IMR-90 (cell line): ENCODE measurements at regions not wholly inside any gene's neighbourhood (a gene's known extent, or its start where the extent isn't known, plus 50 kb on each side); places are given as distances from the start of the nearest gene placed in this dataset.

Experiments used
- ATAC-seq: fragments of 200-7000 bp; cut with Tn5 transposase; 2 replicates; pipeline ENCODE4 v1.9.1; 2020; ENCODE audit warnings: low read depth, mild to moderate bottlenecking, moderate library complexity
- BruUV-seq: library from RNA; stranded (reverse); fragments of 400-500 nt; replicated peaks from 2 replicates; lab custom pipeline; 2021; lab: Mats Ljungman, UMichigan
- CTCF ChIA-PET: fragments of 300-600 bp; formaldehyde crosslinking; extraction: SDS; loops from one replicate; lab custom pipeline; 2021; ENCODE audit warnings: antibody characterized with exemption; lab: Yijun Ruan, JAX
- POLR2A ChIA-PET: fragments of 300-600 bp; sonication (Branson Sonifier 250); formaldehyde crosslinking; loops from one replicate; lab custom pipeline; 2022; ENCODE audit warnings: antibody characterized with exemption; ENCODE audit not compliant: unreplicated experiment; lab: Charles Lee
- DNase-seq: peaks from one replicate; pipeline ENCODE4 v3.0.0; 2013
- H2AFZ ChIP-seq: replicated peaks from 2 replicates; pipeline ENCODE3; 2013; ENCODE audit warnings: low read length, mild to moderate bottlenecking; ENCODE audit not compliant: poor library complexity
- H2AK5ac ChIP-seq: 2 replicates; pipeline ENCODE4 v1.6.1; 2013; ENCODE audit warnings: low read depth, low read length, inconsistent platforms
- H2AK9ac ChIP-seq: replicated peaks from 2 replicates; pipeline ENCODE3; 2013; ENCODE audit warnings: mild to moderate bottlenecking, low read depth, low read length, moderate library complexity; ENCODE audit not compliant: poor library complexity
- H2BK120ac ChIP-seq: 2 replicates; pipeline ENCODE4 v1.6.1; 2013; ENCODE audit warnings: low read depth, low read length, inconsistent platforms
- H2BK15ac ChIP-seq: 3 replicates; pipeline ENCODE4 v1.6.1; 2013; ENCODE audit warnings: low read depth, low read length, inconsistent platforms
- H2BK20ac ChIP-seq: 2 replicates; pipeline ENCODE4 v1.6.1; 2013; ENCODE audit warnings: low read depth, mild to moderate bottlenecking, inconsistent platforms, low read length, moderate library complexity
- H2BK5ac ChIP-seq: 2 replicates; pipeline ENCODE4 v1.6.1; 2013; ENCODE audit warnings: mild to moderate bottlenecking, low read depth, low read length, inconsistent platforms; ENCODE audit not compliant: poor library complexity, severe bottlenecking
- H3K14ac ChIP-seq: replicated peaks from 2 replicates; pipeline ENCODE4 v1.6.1; 2013; ENCODE audit warnings: low read depth, low read length, inconsistent platforms
- H3K18ac ChIP-seq: 2 replicates; pipeline ENCODE4 v1.6.1; 2013; ENCODE audit warnings: low read depth, low read length, control low read depth
- H3K23ac ChIP-seq: 2 replicates; pipeline ENCODE4 v1.6.1; 2013; ENCODE audit warnings: low read depth, low read length, inconsistent platforms
- H3K27ac ChIP-seq: 2 replicates; pipeline ENCODE4 v1.5.1; 2013; ENCODE audit warnings: mild to moderate bottlenecking, control low read depth, low read length; ENCODE audit not compliant: insufficient read depth
- H3K27me3 ChIP-seq: 2 replicates; pipeline ENCODE4 v1.6.1; 2013; ENCODE audit warnings: low read length; ENCODE audit not compliant: control insufficient read depth, insufficient read depth
- H3K36me3 ChIP-seq: 2 replicates; pipeline ENCODE4 v1.6.1; 2013; ENCODE audit warnings: low read length, mixed read lengths; ENCODE audit not compliant: control insufficient read depth, insufficient read depth
- H3K4ac ChIP-seq: 2 replicates; pipeline ENCODE4 v1.6.1; 2013; ENCODE audit warnings: low read depth, low read length, inconsistent platforms
- H3K4me1 ChIP-seq: 2 replicates; pipeline ENCODE4 v1.6.1; 2013; ENCODE audit warnings: low read length, mixed read lengths; ENCODE audit not compliant: control insufficient read depth, insufficient read depth
- H3K4me2 ChIP-seq: 2 replicates; pipeline ENCODE4 v1.6.1; 2013; ENCODE audit warnings: low read depth, mild to moderate bottlenecking, control low read depth, low read length, moderate library complexity
- H3K4me3 ChIP-seq: 2 replicates; pipeline ENCODE4 v1.5.1; 2013; ENCODE audit warnings: low read depth, mild to moderate bottlenecking, control low read depth, low read length, moderate library complexity; ENCODE audit not compliant: insufficient read depth
- H3K56ac ChIP-seq: 2 replicates; pipeline ENCODE4 v1.6.1; 2013; ENCODE audit warnings: low read length, inconsistent platforms; ENCODE audit not compliant: insufficient read depth; ENCODE audit errors: extremely low read depth
- H3K79me1 ChIP-seq, 2 experiments: 2 replicates each; pipeline ENCODE4 v1.6.1; 2013; ENCODE audit warnings: low read length in 2 of 2, inconsistent platforms in 1 of 2, low read depth in 1 of 2
- H3K9ac ChIP-seq: 2 replicates; pipeline ENCODE4 v1.6.1; 2013; ENCODE audit warnings: low read depth, low read length, control low read depth
- H3K9me1 ChIP-seq: 2 replicates; pipeline ENCODE4 v1.6.1; 2013; ENCODE audit warnings: low read length, inconsistent platforms; ENCODE audit not compliant: insufficient read depth
- H3K9me3 ChIP-seq: 2 replicates; pipeline ENCODE4 v1.6.1; 2013; ENCODE audit warnings: low read length; ENCODE audit not compliant: control insufficient read depth, insufficient read depth
- H4K20me1 ChIP-seq: 2 replicates; pipeline ENCODE4 v1.6.1; 2013; ENCODE audit warnings: low read length, inconsistent platforms; ENCODE audit not compliant: insufficient read depth
- H4K5ac ChIP-seq: 2 replicates; pipeline ENCODE4 v1.6.1; 2013; ENCODE audit warnings: mild to moderate bottlenecking, low read depth, low read length, control low read depth
- H4K8ac ChIP-seq, 2 experiments: 2 replicates each; pipeline ENCODE4 v1.6.1; 2013; ENCODE audit warnings: low read depth in 2 of 2, low read length in 2 of 2, control low read depth in 1 of 2, inconsistent platforms in 1 of 2
- H4K91ac ChIP-seq: 2 replicates; pipeline ENCODE4 v1.6.1; 2013; ENCODE audit warnings: low read depth, low read length, inconsistent platforms; ENCODE audit not compliant: insufficient read depth
- BHLHE40 ChIP-seq: fragments of 150-350 bp; IDR thresholded peaks from 2 replicates; pipeline ENCODE4 v1.6.1; 2016; ENCODE audit warnings: mild to moderate bottlenecking, low read depth, low read length
- CEBPB ChIP-seq: IDR thresholded peaks from 2 replicates; pipeline ENCODE4 v1.6.1; 2012; ENCODE audit warnings: low read depth, low read length, improper control_type of control experiment
- CHD1 ChIP-seq: IDR thresholded peaks from 2 replicates; pipeline ENCODE4 v1.6.1; 2012; ENCODE audit warnings: low read depth, low read length, improper control_type of control experiment
- FOS ChIP-seq: fragments of 150-350 bp; IDR thresholded peaks from 2 replicates; pipeline ENCODE4 v1.6.1; 2016; ENCODE audit warnings: low read depth, low read length
- MAFK ChIP-seq: IDR thresholded peaks from 2 replicates; pipeline ENCODE4 v1.6.1; 2012; ENCODE audit warnings: low read depth, low read length, improper control_type of control experiment
- MXI1 ChIP-seq: IDR thresholded peaks from 2 replicates; pipeline ENCODE4 v1.6.1; 2012; ENCODE audit warnings: low read depth, mild to moderate bottlenecking, low read length, moderate library complexity, borderline replicate concordance
- NFE2L2 ChIP-seq: fragments of 150-350 bp; IDR thresholded peaks from 2 replicates; pipeline ENCODE4 v1.6.1; 2016; ENCODE audit warnings: low read depth, mild to moderate bottlenecking, low read length
- POLR2A ChIP-seq: IDR thresholded peaks from 2 replicates; pipeline ENCODE4 v1.6.1; 2012; ENCODE audit warnings: mild to moderate bottlenecking, low read depth, low read length
- RCOR1 ChIP-seq: IDR thresholded peaks from 2 replicates; pipeline ENCODE4 v1.6.1; 2012; ENCODE audit warnings: mild to moderate bottlenecking, low read length, improper control_type of control experiment; ENCODE audit not compliant: insufficient replicate concordance
- RFX5 ChIP-seq: IDR thresholded peaks from 2 replicates; pipeline ENCODE4 v1.8.0; 2012; ENCODE audit warnings: low read depth, mild to moderate bottlenecking, low read length, moderate library complexity
- SMC3 ChIP-seq: fragments of 150-350 bp; IDR thresholded peaks from 2 replicates; pipeline ENCODE4 v1.6.1; 2016; ENCODE audit warnings: low read depth, mild to moderate bottlenecking, antibody characterized with exemption, low read length, moderate library complexity
- USF2 ChIP-seq: fragments of 150-350 bp; IDR thresholded peaks from 2 replicates; pipeline ENCODE4 v1.6.1; 2017; ENCODE audit warnings: mild to moderate bottlenecking, antibody characterized with exemption, low read length, low read depth
- WGBS, 2 experiments: methylation state at CpG; one replicate each; pipeline versions ENCODE4 v1.1.5 to v1.1.7; 2013; ENCODE audit warnings: missing lambda C conversion rate in 2 of 2; ENCODE audit not compliant: insufficient read length in 1 of 2; ENCODE audit errors: extremely low coverage in 2 of 2; 5-methylcytosine and 5-hydroxymethylcytosine counted together
- dilution Hi-C: fragments of 300-500 bp; cut with HindIII; formaldehyde crosslinking; loops from one replicate; pipeline ENCODE4 v1.14.3; 2018; ENCODE audit warnings: low sequenced_read_pairs; ENCODE audit not compliant: unreplicated experiment
- in situ Hi-C: fragments of 300-500 bp; cut with MboI; formaldehyde crosslinking; loops from 3 replicates; pipeline ENCODE4 v1.14.3; 2019; ENCODE audit warnings: low sequenced_read_pairs, inconsistent platforms, mixed read lengths
- intact Hi-C: fragments of 100-400 bp; cut with micrococcal nuclease; formaldehyde crosslinking; loops from 2 replicates; pipeline ENCODE4 v1.10.0; 2022
- TF ChIP-seq, protein P1 (sequence below): fragments of 150-350 bp; IDR thresholded peaks from 2 replicates; pipeline ENCODE4 v1.6.1; 2016; ENCODE audit warnings: low read depth, mild to moderate bottlenecking, low read length, moderate library complexity, borderline replicate concordance

DNA sequence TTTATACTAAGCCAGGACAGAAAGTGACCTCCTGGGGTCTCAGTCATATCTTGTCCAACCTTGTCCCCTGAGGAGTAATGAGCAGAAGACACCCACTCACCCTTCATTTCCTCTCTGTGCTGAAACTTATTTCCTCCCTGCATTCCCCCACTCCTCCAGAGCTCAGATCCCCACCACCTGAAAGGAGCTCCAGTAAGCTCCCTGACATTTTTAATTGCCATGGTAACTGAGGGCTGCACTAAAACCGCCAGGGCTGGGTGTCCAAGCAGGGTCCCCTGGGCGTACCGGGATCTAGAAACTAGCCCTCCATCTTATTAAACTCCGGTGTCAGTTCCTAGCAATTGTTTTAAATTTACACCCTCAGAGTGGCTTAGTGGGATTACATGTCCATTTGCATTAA lies 393.3 kb upstream of the HNRNPA3 start:
- ATAC-seq, result no peak
- no CpG with 5 or more reads among the region's 4 CpGs for WGBS, 2 experiments
- no peaks in the 10 kb centered on the region for H3K79me1 ChIP-seq
- no peak overlapping the region for H3K23ac ChIP-seq
- H4K20me1 ChIP-seq, result no peaks in the 10 kb centered on the region
- in situ Hi-C loops, result loop anchor here (5.0 kb wide), 1 partner anchor 692 kb away; the partner anchor contains the start of gene HOXD8
- POLR2A ChIA-PET, result no interaction called here
- no peak overlapping the region for H2BK120ac ChIP-seq
- H4K5ac ChIP-seq, result no peak overlapping the region
- no peak overlapping the region for H3K27ac ChIP-seq
- H2BK5ac ChIP-seq, result no peak overlapping the region
- H3K27me3 ChIP-seq, result peaks cover 1% of the 10 kb centered on the region; the same call in 1 of the 2 replicates
- no peak for DNase-seq
- no peak overlapping the region for H3K56ac ChIP-seq
- no peak for TF ChIP-seq RCOR1
- no peak for TF ChIP-seq CHD1
- TF ChIP-seq USF2, result no peak
- TF ChIP-seq RFX5, result no peak
- TF ChIP-seq FOS, result no peak
- TF ChIP-seq NFE2L2, result no peak
- no peak for TF ChIP-seq POLR2A
- no peak for TF ChIP-seq CEBPB
- no peak for TF ChIP-seq MAFK
- TF ChIP-seq, protein P1, sequence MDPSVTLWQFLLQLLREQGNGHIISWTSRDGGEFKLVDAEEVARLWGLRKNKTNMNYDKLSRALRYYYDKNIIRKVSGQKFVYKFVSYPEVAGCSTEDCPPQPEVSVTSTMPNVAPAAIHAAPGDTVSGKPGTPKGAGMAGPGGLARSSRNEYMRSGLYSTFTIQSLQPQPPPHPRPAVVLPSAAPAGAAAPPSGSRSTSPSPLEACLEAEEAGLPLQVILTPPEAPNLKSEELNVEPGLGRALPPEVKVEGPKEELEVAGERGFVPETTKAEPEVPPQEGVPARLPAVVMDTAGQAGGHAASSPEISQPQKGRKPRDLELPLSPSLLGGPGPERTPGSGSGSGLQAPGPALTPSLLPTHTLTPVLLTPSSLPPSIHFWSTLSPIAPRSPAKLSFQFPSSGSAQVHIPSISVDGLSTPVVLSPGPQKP, result no peak
- no peak for TF ChIP-seq SMC3
- no peak for TF ChIP-seq BHLHE40
- no peak for TF ChIP-seq MXI1
- no peaks in the 10 kb centered on the region for H3K4me1 ChIP-seq
- CTCF ChIA-PET, result no interaction called here
- no peak overlapping the region for H3K4me3 ChIP-seq
- no TSS peak for BruUV-seq
- dilution Hi-C loops, result no loop called here
- no peak overlapping the region for H2AK5ac ChIP-seq
- no peak overlapping the region for H2AFZ ChIP-seq
- no peak overlapping the region for H2AK9ac ChIP-seq
- no peak overlapping the region for H4K8ac ChIP-seq
- intact Hi-C loops, result no loop called here
- H3K9me1 ChIP-seq, result no peaks in the 10 kb centered on the region
- H3K14ac ChIP-seq, result no peak overlapping the region
- H3K4ac ChIP-seq, result no peak overlapping the region
- no peak overlapping the region for H3K4me2 ChIP-seq
- no peaks in the 10 kb centered on the region for H3K9me3 ChIP-seq
- H2BK20ac ChIP-seq, result no peak overlapping the region
- H3K36me3 ChIP-seq, result no peaks in the 10 kb centered on the region
- H3K18ac ChIP-seq, result no peak overlapping the region
- no peak overlapping the region for H2BK15ac ChIP-seq
- H4K91ac ChIP-seq, result no peak overlapping the region
- no peak overlapping the region for H3K9ac ChIP-seq
